ENCODE measurements at regions not wholly inside any gene's neighbourhood (a gene's known extent, or its start where the extent isn't known, plus 50 kb on each side); places are given as distances from the start of the nearest gene placed in this dataset.

DNA sequence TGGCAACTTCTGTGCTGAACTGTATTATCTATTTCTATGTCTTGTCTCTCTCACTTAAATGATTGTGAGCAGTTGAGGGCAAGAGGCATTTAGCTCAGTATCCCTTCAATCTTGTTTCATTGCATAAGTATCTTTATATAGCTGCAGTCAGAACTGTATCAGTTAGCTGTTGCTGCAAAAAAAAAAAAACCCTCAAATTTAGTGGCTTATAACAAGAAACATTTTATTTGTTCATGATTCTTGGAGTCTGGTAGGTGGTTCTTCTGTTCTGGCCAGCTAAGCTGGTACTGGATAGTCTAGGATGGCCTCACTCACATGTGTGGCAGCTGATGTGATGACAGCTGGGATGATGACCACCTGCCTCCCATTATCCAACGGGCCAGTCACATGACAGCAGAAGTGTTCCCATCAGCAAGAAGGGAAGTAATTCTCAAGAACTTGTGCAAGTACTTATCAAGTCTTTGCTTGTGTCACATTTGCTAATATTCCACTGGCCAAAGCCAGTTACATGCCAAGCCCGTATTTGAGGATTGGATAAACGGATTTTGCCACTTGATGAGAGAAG, 67.8 kb downstream of the SLC4A3 start:
- TF ChIP-seq POLR2A (IDR thresholded peaks at IDR 0.05; ENCODE audit: low read depth, low read length) (no peak), POLR2AphosphoS5 (IDR thresholded peaks at IDR 0.05; ENCODE audit: low read depth, low read length) (no peak), POU2F2 (IDR thresholded peaks at IDR 0.05; ENCODE audit: low read depth, low read length) (no peak)
